PC-9 (cell line): ENCODE measurements at regions not wholly inside any gene's neighbourhood (a gene's known extent, or its start where the extent isn't known, plus 50 kb on each side); places are given as distances from the start of the nearest gene placed in this dataset.

Experiments used
- CTCF ChIP-seq: fragments of 200-600 bp; sonication (generic); conservative IDR thresholded peaks from 2 replicates; pipeline ENCODE4 v1.6.1; 2017; ENCODE audit warnings: mixed run types, antibody characterized with exemption, mild to moderate bottlenecking, moderate library complexity
- EZH2 ChIP-seq: fragments of 200-600 bp; sonication (generic); IDR thresholded peaks from 2 replicates; pipeline ENCODE4 v1.8.0; 2017; ENCODE audit warnings: antibody characterized with exemption, low read depth

- TF ChIP-seq CTCF (no peak), EZH2 (no peak)
Observed at GRCh38 chr12:114735680-114736374, 51.9 kb upstream of the TBX3 start.
